GM19395 (cell line): ENCODE measurements at regions not wholly inside any gene's neighbourhood (a gene's known extent, or its start where the extent isn't known, plus 50 kb on each side); places are given as distances from the start of the nearest gene placed in this dataset.

Experiments used
- ATAC-seq: cut with Tn5 transposase; IDR thresholded peaks from one replicate; pipeline ENCODE4 v1.9.1; 2021; ENCODE audit warnings: mild to moderate bottlenecking, moderate library complexity; ENCODE audit not compliant: unreplicated experiment

GRCh38 chr6:170136541-170137175, 154.2 kb downstream of the DLL1 start:
- ATAC-seq, result no peak

GRCh38 chr6:170135821-170136471, 154.9 kb downstream of the DLL1 start:
- ATAC-seq, result no peak

GRCh38 chr6:170135461-170135820, 155.4 kb downstream of the DLL1 start:
- no peak for ATAC-seq

GRCh38 chr6:170134471-170135440, 156.1 kb downstream of the DLL1 start:
- ATAC-seq, result no peak

GRCh38 chr6:170134031-170134470, 156.8 kb downstream of the DLL1 start:
- no peak for ATAC-seq

- no peak for ATAC-seq
Observed at GRCh38 chr6:170132561-170132991, 158.3 kb downstream of the DLL1 start.

- no peak for ATAC-seq
Observed at GRCh38 chr6:170132011-170132521, 158.8 kb downstream of the DLL1 start.

- ATAC-seq, result no peak
Observed at GRCh38 chr6:170131351-170131750, 159.5 kb downstream of the DLL1 start.

GRCh38 chr6:170130771-170131241, 160.1 kb downstream of the DLL1 start:
- ATAC-seq, result no peak

GRCh38 chr6:170130201-170130621, 160.7 kb downstream of the DLL1 start:
- ATAC-seq, result no peak

GRCh38 chr6:170129691-170130171, 161.1 kb downstream of the DLL1 start:
- ATAC-seq, result no peak

- no peak for ATAC-seq
Observed at GRCh38 chr6:170128811-170129681, 161.8 kb downstream of the DLL1 start.

- ATAC-seq, result no peak
Observed at GRCh38 chr6:170128346-170128745, 162.5 kb downstream of the DLL1 start.

GRCh38 chr6:170127151-170127550, 163.7 kb downstream of the DLL1 start:
- no peak for ATAC-seq

GRCh38 chr6:170125456-170126300, 165.2 kb downstream of the DLL1 start:
- no peak for ATAC-seq

- no peak for ATAC-seq
Observed at GRCh38 chr6:170124836-170125235, 166.0 kb downstream of the DLL1 start.

GRCh38 chr6:170124150-170124549, 166.7 kb downstream of the DLL1 start:
- ATAC-seq, result no peak

GRCh38 chr6:170122651-170123050, 168.2 kb downstream of the DLL1 start:
- no peak for ATAC-seq
